ENCODE measurements at regions not wholly inside any gene's neighbourhood (a gene's known extent, or its start where the extent isn't known, plus 50 kb on each side); places are given as distances from the start of the nearest gene placed in this dataset.

DNA sequence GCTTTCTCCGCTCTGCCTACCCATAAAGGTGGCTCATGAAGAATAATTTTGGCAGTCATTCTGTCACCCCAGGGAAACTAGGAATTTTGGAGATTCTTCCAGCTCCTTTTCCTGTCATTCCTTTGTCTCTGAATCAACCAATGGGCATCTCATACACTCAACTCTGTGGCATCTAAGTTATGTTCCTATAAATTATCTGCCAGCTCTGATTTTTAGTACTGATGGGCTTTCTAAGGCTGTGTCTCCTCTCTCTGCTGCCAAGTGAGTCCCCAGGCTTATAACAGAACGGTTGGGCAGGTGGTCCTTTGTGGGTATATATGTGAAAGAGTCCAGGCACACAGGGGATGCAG, 226.8 kb downstream of the NMUR2 start:
- Histone ChIP-seq H3K4me1 (no peaks in the 10 kb centered on the region), H3K27ac (no peak overlapping the region), H3K36me3 (no peaks in the 10 kb centered on the region), H3K4me3 (no peak overlapping the region), H3K9me3 (peaks cover 0 to 19% (median 12%) of the 10 kb centered on the region in 8 donors), H3K27me3 (replicated peaks in 1 of 7) (no peaks in the 10 kb centered on the region)
- DNase-seq: no peak
- WGBS, 5 donors: 46 to 62% (median 60%) methylated on average over 2 of the region's 2 CpGs
- no peak for TF ChIP-seq POLR2A (IDR thresholded peaks at IDR 0.05)
- no peak for TF ChIP-seq POLR2AphosphoS5 (IDR thresholded peaks at IDR 0.05)
- TF ChIP-seq, protein P1, sequence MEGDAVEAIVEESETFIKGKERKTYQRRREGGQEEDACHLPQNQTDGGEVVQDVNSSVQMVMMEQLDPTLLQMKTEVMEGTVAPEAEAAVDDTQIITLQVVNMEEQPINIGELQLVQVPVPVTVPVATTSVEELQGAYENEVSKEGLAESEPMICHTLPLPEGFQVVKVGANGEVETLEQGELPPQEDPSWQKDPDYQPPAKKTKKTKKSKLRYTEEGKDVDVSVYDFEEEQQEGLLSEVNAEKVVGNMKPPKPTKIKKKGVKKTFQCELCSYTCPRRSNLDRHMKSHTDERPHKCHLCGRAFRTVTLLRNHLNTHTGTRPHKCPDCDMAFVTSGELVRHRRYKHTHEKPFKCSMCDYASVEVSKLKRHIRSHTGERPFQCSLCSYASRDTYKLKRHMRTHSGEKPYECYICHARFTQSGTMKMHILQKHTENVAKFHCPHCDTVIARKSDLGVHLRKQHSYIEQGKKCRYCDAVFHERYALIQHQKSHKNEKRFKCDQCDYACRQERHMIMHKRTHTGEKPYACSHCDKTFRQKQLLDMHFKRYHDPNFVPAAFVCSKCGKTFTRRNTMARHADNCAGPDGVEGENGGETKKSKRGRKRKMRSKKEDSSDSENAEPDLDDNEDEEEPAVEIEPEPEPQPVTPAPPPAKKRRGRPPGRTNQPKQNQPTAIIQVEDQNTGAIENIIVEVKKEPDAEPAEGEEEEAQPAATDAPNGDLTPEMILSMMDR (IDR thresholded peaks at IDR 0.05 in 8 of 11, conservative IDR thresholded peaks at IDR 0.05 in 3 of 11): no peak
- intact Hi-C loops (cut with DNase I; ENCODE audit: low total_unique reads): no loop called here

DNA sequence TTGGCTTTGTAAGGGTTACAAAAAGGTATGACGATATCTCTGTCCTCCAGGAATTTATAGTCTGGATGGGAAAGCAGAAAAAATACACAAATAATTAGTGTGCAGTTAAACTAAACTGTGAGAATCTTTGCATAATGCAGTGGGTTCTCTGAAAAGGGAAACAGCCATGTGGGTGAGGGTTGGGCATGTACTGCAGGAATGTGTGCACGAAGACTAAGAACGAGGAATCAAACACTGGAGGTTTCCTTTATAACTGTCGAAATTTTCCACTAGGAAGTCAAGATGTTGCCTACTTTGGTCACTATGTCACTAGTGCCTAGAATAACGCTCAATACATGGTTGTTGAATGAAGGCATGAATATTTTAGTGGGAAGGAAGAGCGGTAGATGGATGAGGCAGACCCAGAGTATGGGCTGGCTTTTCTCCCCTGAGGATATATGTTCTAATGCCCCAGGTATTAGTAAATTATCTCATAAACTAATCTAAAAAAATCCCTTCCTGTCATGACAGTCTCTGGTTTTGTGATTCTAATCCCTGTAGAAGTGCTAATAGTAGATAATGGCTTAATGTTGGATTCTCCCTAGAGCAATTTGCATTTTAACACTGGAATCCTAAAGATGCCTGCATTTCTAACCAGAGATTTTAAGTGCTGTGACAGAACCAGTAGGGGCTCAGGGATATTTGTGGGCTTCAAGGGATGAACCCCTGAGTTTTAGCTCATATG, 227.3 kb downstream of the NMUR2 start:
- no peaks in the 10 kb centered on the region for H3K27me3 ChIP-seq (replicated peaks in 1 of 7)
- H3K4me1 ChIP-seq: no peaks in the 10 kb centered on the region
- no peak for TF ChIP-seq POLR2A (IDR thresholded peaks at IDR 0.05)
- TF ChIP-seq, protein P1 (IDR thresholded peaks at IDR 0.05 in 8 of 11, conservative IDR thresholded peaks at IDR 0.05 in 3 of 11): no peak
- TF ChIP-seq POLR2AphosphoS5 (IDR thresholded peaks at IDR 0.05): no peak
- WGBS, 5 donors: 77 to 83% (median 82%) methylated on average over 6 of the region's 6 CpGs
- no peak for DNase-seq
- no peak overlapping the region for H3K4me3 ChIP-seq
- H3K9me3 ChIP-seq: peaks cover 0 to 22% (median 12%) of the 10 kb centered on the region in 8 donors
- intact Hi-C loops (cut with DNase I; ENCODE audit: low total_unique reads): no loop called here
- H3K36me3 ChIP-seq: no peaks in the 10 kb centered on the region
- no peak overlapping the region for H3K27ac ChIP-seq

- H3K9me3 ChIP-seq: peaks cover 0 to 8% (median 0%) of the 10 kb centered on the region in 8 donors
- no peak overlapping the region for H3K27ac ChIP-seq
- intact Hi-C loops (cut with DNase I; ENCODE audit: low total_unique reads): no loop called here
- WGBS, 5 donors: 67 to 91% (median 74%) methylated on average over 1 of the region's 1 CpG
- no peak overlapping the region for H3K4me3 ChIP-seq
- no peak for DNase-seq
- no peaks in the 10 kb centered on the region for H3K36me3 ChIP-seq
- no peaks in the 10 kb centered on the region for H3K4me1 ChIP-seq
- TF ChIP-seq, protein P1 (IDR thresholded peaks at IDR 0.05 in 8 of 11, conservative IDR thresholded peaks at IDR 0.05 in 3 of 11): no peak
- TF ChIP-seq POLR2A (IDR thresholded peaks at IDR 0.05): no peak
- no peak for TF ChIP-seq POLR2AphosphoS5 (IDR thresholded peaks at IDR 0.05)
- peaks cover 0 to 6% (median 0%) of the 10 kb centered on the region in 7 donors for H3K27me3 ChIP-seq (replicated peaks in 1 of 7)
Observed at GRCh38 chr5:152171888-152172287, 233.2 kb downstream of the NMUR2 start.

- Histone ChIP-seq H3K36me3 (no peaks in the 10 kb centered on the region), H3K27ac (no peak overlapping the region), H3K4me3 (no peak overlapping the region), H3K9me3 (peaks cover 0 to 8% (median 0%) of the 10 kb centered on the region in 8 donors), H3K27me3 (replicated peaks in 1 of 7) (peaks cover 0 to 6% (median 0%) of the 10 kb centered on the region in 7 donors), H3K4me1 (no peaks in the 10 kb centered on the region)
- 29 to 31% (median 30%) methylated on average over 4 of the region's 4 CpGs; no CpG with 5 or more reads in 1 of the 5 donors for WGBS, 5 donors
- intact Hi-C loops (cut with DNase I; ENCODE audit: low total_unique reads): no loop called here
- no peak for DNase-seq
- no peak for TF ChIP-seq POLR2A (IDR thresholded peaks at IDR 0.05)
- TF ChIP-seq, protein P1 (IDR thresholded peaks at IDR 0.05 in 8 of 11, conservative IDR thresholded peaks at IDR 0.05 in 3 of 11): no peak
- TF ChIP-seq POLR2AphosphoS5 (IDR thresholded peaks at IDR 0.05): no peak
Observed at GRCh38 chr5:152170350-152170749, 234.7 kb downstream of the NMUR2 start.
